ENCODE measurements at regions not wholly inside any gene's neighbourhood (a gene's known extent, or its start where the extent isn't known, plus 50 kb on each side); places are given as distances from the start of the nearest gene placed in this dataset.

DNA sequence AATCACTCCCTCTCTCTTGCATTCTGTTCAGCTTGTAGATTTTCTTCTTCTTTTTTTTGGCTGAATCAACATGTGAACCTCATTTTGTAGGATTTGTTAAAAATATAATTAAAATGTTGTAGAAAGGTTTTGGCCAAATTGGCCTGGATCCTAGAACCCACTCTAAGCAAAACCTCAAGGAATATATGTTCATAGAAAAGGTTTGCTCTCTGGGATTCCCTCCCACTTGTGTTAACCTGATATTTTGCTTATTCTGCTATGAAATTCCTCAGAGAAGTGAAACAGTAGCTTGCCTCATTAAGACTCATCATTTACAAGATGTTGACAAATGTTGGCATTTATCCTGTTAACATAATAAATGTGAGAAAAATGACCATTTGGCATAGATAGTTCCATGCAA, 456.7 kb downstream of the TMEM182 start:
- TF ChIP-seq POLR2A (IDR thresholded peaks at IDR 0.05), result no peak
- TF ChIP-seq, protein P1, sequence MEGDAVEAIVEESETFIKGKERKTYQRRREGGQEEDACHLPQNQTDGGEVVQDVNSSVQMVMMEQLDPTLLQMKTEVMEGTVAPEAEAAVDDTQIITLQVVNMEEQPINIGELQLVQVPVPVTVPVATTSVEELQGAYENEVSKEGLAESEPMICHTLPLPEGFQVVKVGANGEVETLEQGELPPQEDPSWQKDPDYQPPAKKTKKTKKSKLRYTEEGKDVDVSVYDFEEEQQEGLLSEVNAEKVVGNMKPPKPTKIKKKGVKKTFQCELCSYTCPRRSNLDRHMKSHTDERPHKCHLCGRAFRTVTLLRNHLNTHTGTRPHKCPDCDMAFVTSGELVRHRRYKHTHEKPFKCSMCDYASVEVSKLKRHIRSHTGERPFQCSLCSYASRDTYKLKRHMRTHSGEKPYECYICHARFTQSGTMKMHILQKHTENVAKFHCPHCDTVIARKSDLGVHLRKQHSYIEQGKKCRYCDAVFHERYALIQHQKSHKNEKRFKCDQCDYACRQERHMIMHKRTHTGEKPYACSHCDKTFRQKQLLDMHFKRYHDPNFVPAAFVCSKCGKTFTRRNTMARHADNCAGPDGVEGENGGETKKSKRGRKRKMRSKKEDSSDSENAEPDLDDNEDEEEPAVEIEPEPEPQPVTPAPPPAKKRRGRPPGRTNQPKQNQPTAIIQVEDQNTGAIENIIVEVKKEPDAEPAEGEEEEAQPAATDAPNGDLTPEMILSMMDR (IDR thresholded peaks at IDR 0.05), result no peak

Measured in testis (tissue), 2 donors.